Thoracic aorta (tissue), 2 donors: ENCODE measurements at regions not wholly inside any gene's neighbourhood (a gene's known extent, or its start where the extent isn't known, plus 50 kb on each side); places are given as distances from the start of the nearest gene placed in this dataset.

Experiments
- ATAC-seq: fragments of 150-250 bp; one replicate; pipeline ENCODE4 v1.8.0; 2017; ENCODE audit warnings: low read depth; ENCODE audit not compliant: insufficient number of reproducible peaks, low FRiP score
- DNase-seq: peaks from one replicate; pipeline ENCODE4 v3.0.0-alpha.2; 2020; ENCODE audit warnings: low spot score
- H3K27ac ChIP-seq, 2 donors: fragments of 200-600 bp; sonication (generic); 1 replicate in 1 of 2; 2 replicates in 1 of 2; pipeline ENCODE4 v1.5.1; 2016; ENCODE audit warnings: mild to moderate bottlenecking in 2 of 2, moderate library complexity in 2 of 2
- H3K27me3 ChIP-seq: fragments of 200-600 bp; sonication (generic); replicated peaks from 2 replicates; pipeline ENCODE4 v1.6.0; 2016; ENCODE audit warnings: mild to moderate bottlenecking; ENCODE audit not compliant: insufficient read depth
- H3K36me3 ChIP-seq: fragments of 200-600 bp; sonication (generic); one replicate; pipeline ENCODE4 v1.5.1; 2016
- H3K4me1 ChIP-seq, 2 donors: fragments of 200-600 bp; sonication (generic); 1 replicate in 1 of 2; 2 replicates in 1 of 2; pipeline versions ENCODE4 v1.5.1 to v1.6.0; 2016; ENCODE audit warnings: low read depth in 2 of 2, mild to moderate bottlenecking in 1 of 2; ENCODE audit not compliant: control insufficient read depth in 1 of 2
- H3K4me3 ChIP-seq: fragments of 200-600 bp; sonication (generic); 2 replicates; pipeline ENCODE4 v1.5.1; 2016; ENCODE audit warnings: mild to moderate bottlenecking
- H3K9me3 ChIP-seq: fragments of 200-600 bp; sonication (generic); 2 replicates; pipeline ENCODE4 v1.5.1; 2016
- CTCF ChIP-seq: fragments of 200-600 bp; sonication (generic); IDR thresholded peaks from one replicate; pipeline ENCODE4 v1.5.1; 2019; ENCODE audit warnings: antibody characterized with exemption

DNA sequence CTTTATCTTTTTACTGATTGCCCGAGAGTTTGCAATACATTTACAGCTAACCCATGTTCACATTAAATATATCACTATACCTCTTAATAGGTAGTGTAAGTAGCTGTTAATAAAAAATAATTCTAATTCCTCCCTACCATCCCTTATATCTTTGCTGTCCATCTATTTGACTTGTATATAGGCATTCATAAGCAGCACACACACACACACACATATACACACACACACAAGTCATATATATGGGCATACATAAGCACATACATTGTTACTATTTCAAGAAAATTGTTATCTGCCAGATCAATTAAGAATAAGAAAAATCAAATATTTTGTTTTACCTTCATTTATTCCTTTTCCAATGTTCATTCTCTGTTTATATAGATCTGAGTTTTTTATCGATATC, 176.4 kb downstream of the PPP1R3A start:
- no peak overlapping the region for H3K27ac ChIP-seq
- no peaks in the 10 kb centered on the region for H3K36me3 ChIP-seq
- ATAC-seq (no peak), DNase-seq (no peak)
- no peaks in the 10 kb centered on the region for H3K9me3 ChIP-seq
- no peak for TF ChIP-seq CTCF
- no peaks in the 10 kb centered on the region for H3K27me3 ChIP-seq
- no peak overlapping the region for H3K4me3 ChIP-seq
- no peaks in the 10 kb centered on the region for H3K4me1 ChIP-seq

DNA sequence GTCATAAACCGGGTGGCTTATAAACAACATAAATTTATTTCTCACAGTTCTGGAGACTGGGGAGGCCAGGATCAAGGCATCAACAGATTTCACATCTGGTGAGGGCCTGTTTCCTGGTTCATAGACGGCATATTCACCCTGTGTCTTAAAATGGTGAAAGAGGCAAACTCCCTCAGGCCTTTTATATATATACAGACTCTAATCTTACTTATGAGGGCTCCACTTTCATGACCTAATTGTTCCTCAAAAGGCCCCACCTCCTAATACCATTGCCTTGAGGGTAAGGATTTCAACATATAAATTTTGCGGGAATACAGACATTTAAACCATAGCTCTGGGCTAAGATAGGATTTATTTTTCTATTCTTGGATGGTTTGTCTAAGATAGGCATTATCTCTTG, 187.2 kb downstream of the PPP1R3A start:
- TF ChIP-seq CTCF, result no peak
- Histone ChIP-seq H3K4me1 (no peaks in the 10 kb centered on the region), H3K4me3 (no peak overlapping the region), H3K36me3 (no peaks in the 10 kb centered on the region), H3K27me3 (no peaks in the 10 kb centered on the region), H3K9me3 (no peaks in the 10 kb centered on the region), H3K27ac (no peak overlapping the region)
- ATAC-seq (no peak), DNase-seq (no peak)

GRCh38 chr7:113730309-113730955, 188.4 kb downstream of the PPP1R3A start:
- Histone ChIP-seq H3K36me3 (no peaks in the 10 kb centered on the region), H3K27ac (no peak overlapping the region), H3K27me3 (no peaks in the 10 kb centered on the region), H3K4me3 (no peak overlapping the region), H3K9me3 (no peaks in the 10 kb centered on the region), H3K4me1 (no peaks in the 10 kb centered on the region)
- ATAC-seq (no peak), DNase-seq (no peak)
- no peak for TF ChIP-seq CTCF

DNA sequence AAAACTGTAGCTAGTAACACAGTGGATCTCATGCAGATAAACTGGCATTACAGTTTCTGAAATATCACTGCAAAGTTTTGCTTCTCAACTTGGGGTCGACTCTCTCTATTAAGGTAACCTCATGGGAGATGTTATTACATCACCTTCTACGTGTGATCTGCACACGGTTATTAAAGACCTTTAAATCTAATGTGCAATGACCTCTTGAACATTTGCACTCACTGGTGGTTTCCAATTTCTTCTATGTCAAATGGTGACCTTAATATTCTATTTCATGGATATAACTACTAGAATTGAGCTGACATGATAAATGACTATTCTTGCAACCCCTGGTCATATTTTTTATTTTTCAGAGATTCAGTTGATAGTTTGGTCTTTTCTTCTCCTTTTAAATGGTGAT, 191.3 kb downstream of the PPP1R3A start:
- H3K9me3 ChIP-seq, result no peaks in the 10 kb centered on the region
- H3K27me3 ChIP-seq, result no peaks in the 10 kb centered on the region
- no peak for TF ChIP-seq CTCF
- H3K4me3 ChIP-seq, result no peak overlapping the region
- no peak for ATAC-seq
- H3K4me1 ChIP-seq, result no peaks in the 10 kb centered on the region
- H3K27ac ChIP-seq, result no peak overlapping the region
- no peaks in the 10 kb centered on the region for H3K36me3 ChIP-seq
- DNase-seq, result no peak

GRCh38 chr7:113722006-113722405, 196.8 kb downstream of the PPP1R3A start:
- no peak overlapping the region for H3K27ac ChIP-seq
- no peak for ATAC-seq
- H3K36me3 ChIP-seq, result no peaks in the 10 kb centered on the region
- peaks cover 2 to 3% of the 10 kb centered on the region in 2 donors for H3K4me1 ChIP-seq
- no peaks in the 10 kb centered on the region for H3K27me3 ChIP-seq
- no peaks in the 10 kb centered on the region for H3K9me3 ChIP-seq
- no peak overlapping the region for H3K4me3 ChIP-seq
- DNase-seq, result no peak
- TF ChIP-seq CTCF, result no peak
